Gastrocnemius medialis (tissue), 4 donors: ENCODE measurements at regions not wholly inside any gene's neighbourhood (a gene's known extent, or its start where the extent isn't known, plus 50 kb on each side); places are given as distances from the start of the nearest gene placed in this dataset.

Experiments used
- ATAC-seq, 2 donors: fragments of 150-250 bp; one replicate each; pipeline ENCODE4 v1.9.1; 2016
- DNase-seq, 2 donors: peaks; one replicate each; pipeline ENCODE4 v3.0.0-alpha.2; 2019
- H3K27ac ChIP-seq, 4 donors: fragments of 200-600 bp; sonication (generic); 1 replicate in 1 of 4; 2 replicates in 3 of 4; pipeline ENCODE4 v1.5.1; 2016 to 2018; ENCODE audit warnings: mild to moderate bottlenecking in 2 of 4, moderate library complexity in 1 of 4
- H3K27me3 ChIP-seq, 3 donors: fragments of 200-600 bp; sonication (generic) in 2 of 3; 1 replicate in 1 of 3; 2 replicates in 2 of 3; pipeline versions ENCODE4 v1.5.1 to v1.6.0; 2016 to 2019; ENCODE audit warnings: mild to moderate bottlenecking in 1 of 3, moderate library complexity in 1 of 3
- H3K36me3 ChIP-seq, 2 donors: fragments of 200-600 bp; sonication (generic) in 1 of 2; one replicate each; pipeline ENCODE4 v1.5.1; 2017 to 2018
- H3K4me1 ChIP-seq, 2 donors: fragments of 200-600 bp; sonication (generic) in 1 of 2; one replicate each; pipeline ENCODE4 v1.5.1; 2016 to 2017; ENCODE audit warnings: mild to moderate bottlenecking in 2 of 2
- H3K4me3 ChIP-seq, 4 donors: fragments of 200-600 bp; sonication (generic) in 3 of 4; 1 replicate in 1 of 4; 2 replicates in 3 of 4; pipeline ENCODE4 v1.5.1; 2016 to 2019; ENCODE audit warnings: mild to moderate bottlenecking in 2 of 4
- H3K9me3 ChIP-seq, 3 donors: fragments of 200-600 bp; sonication (generic) in 2 of 3; 1 replicate in 1 of 3; 2 replicates in 2 of 3; pipeline ENCODE4 v1.5.1; 2016 to 2019
- CTCF ChIP-seq, 5 experiments: fragments of 450-650 bp in 3 of 5; fragments of 200-600 bp in 2 of 5; sonication (generic) in 2 of 5; IDR thresholded peaks in 4 of 5; conservative IDR thresholded peaks in 1 of 5; 1 replicate in 4 of 5; 2 replicates in 1 of 5; pipeline ENCODE4 v1.5.1; 2016 to 2019; ENCODE audit warnings: antibody characterized with exemption in 5 of 5, mild to moderate bottlenecking in 3 of 5, moderate library complexity in 3 of 5
- POLR2A ChIP-seq, 2 donors: fragments of 450-650 bp; IDR thresholded peaks; one replicate each; pipeline ENCODE4 v1.6.1; 2017; ENCODE audit warnings: antibody characterized with exemption in 2 of 2, mild to moderate bottlenecking in 2 of 2, moderate library complexity in 2 of 2
- in situ Hi-C, 4 donors: fragments of 200-750 bp; cut with MboI; loops; one replicate each; pipeline versions ENCODE4 v1.15.0 to v1.8.0; 2017; ENCODE audit warnings: low sequenced_read_pairs in 4 of 4
- intact Hi-C: fragments of 100-400 bp; cut with DNase I; formaldehyde crosslinking; loops from one replicate; pipeline ENCODE4 v1.15.1; 2023; ENCODE audit warnings: low total_unique reads

- H3K4me3 ChIP-seq: no peak overlapping the region
- no peak for DNase-seq
- no peaks in the 10 kb centered on the region for H3K4me1 ChIP-seq
- TF ChIP-seq POLR2A (IDR thresholded peaks at IDR 0.05) (no peak), CTCF (IDR thresholded peaks at IDR 0.05 in 4 of 5, conservative IDR thresholded peaks at IDR 0.05 in 1 of 5) (no peak)
- H3K27me3 ChIP-seq: no peaks in the 10 kb centered on the region
- no peaks in the 10 kb centered on the region for H3K36me3 ChIP-seq
- intact Hi-C loops (no loop called here), in situ Hi-C loops (no loop called here)
- no peak for ATAC-seq
- no peak overlapping the region for H3K27ac ChIP-seq
- H3K9me3 ChIP-seq: no peaks in the 10 kb centered on the region
These were observed 108.6 kb upstream of the TAC1 start for GRCh38 chr7:97623333-97623732.

GRCh38 chr7:97630116-97630515, 101.8 kb upstream of the TAC1 start:
- intact Hi-C loops: no loop called here

GRCh38 chr7:97635622-97636021, 96.3 kb upstream of the TAC1 start:
- intact Hi-C loops (no loop called here), in situ Hi-C loops (no loop called here)
- Histone ChIP-seq H3K4me3 (no peak overlapping the region), H3K27ac (no peak overlapping the region), H3K27me3 (no peaks in the 10 kb centered on the region), H3K36me3 (no peaks in the 10 kb centered on the region), H3K4me1 (no peaks in the 10 kb centered on the region), H3K9me3 (no peaks in the 10 kb centered on the region)
- ATAC-seq (no peak), DNase-seq (no peak)
- TF ChIP-seq POLR2A (IDR thresholded peaks at IDR 0.05) (no peak), CTCF (IDR thresholded peaks at IDR 0.05 in 4 of 5, conservative IDR thresholded peaks at IDR 0.05 in 1 of 5) (no peak)

More at GRCh38 chr7:97630116-97630515, 101.8 kb upstream of the TAC1 start:
- Histone ChIP-seq H3K9me3 (no peaks in the 10 kb centered on the region), H3K27me3 (no peaks in the 10 kb centered on the region), H3K4me1 (no peaks in the 10 kb centered on the region), H3K27ac (no peak overlapping the region), H3K36me3 (no peaks in the 10 kb centered on the region), H3K4me3 (no peak overlapping the region)
- in situ Hi-C loops: no loop called here
- no peak for TF ChIP-seq CTCF (IDR thresholded peaks at IDR 0.05 in 4 of 5, conservative IDR thresholded peaks at IDR 0.05 in 1 of 5)
- TF ChIP-seq POLR2A (IDR thresholded peaks at IDR 0.05): no peak
- ATAC-seq: no peak
- DNase-seq: no peak

GRCh38 chr7:97639036-97639435, 92.8 kb upstream of the TAC1 start:
- intact Hi-C loops: no loop called here
- in situ Hi-C loops: no loop called here
- H3K4me3 ChIP-seq: no peak overlapping the region
- no peaks in the 10 kb centered on the region for H3K9me3 ChIP-seq
- no peak for DNase-seq
- H3K4me1 ChIP-seq: no peaks in the 10 kb centered on the region
- H3K36me3 ChIP-seq: no peaks in the 10 kb centered on the region
- no peak for TF ChIP-seq CTCF (IDR thresholded peaks at IDR 0.05 in 4 of 5, conservative IDR thresholded peaks at IDR 0.05 in 1 of 5)
- TF ChIP-seq POLR2A (IDR thresholded peaks at IDR 0.05): no peak
- no peak overlapping the region for H3K27ac ChIP-seq
- H3K27me3 ChIP-seq: no peaks in the 10 kb centered on the region
- ATAC-seq: no peak

GRCh38 chr7:97659363-97660045, 72.4 kb upstream of the TAC1 start:
- DNase-seq (no peak), ATAC-seq (no peak)
- Histone ChIP-seq H3K4me1 (no peaks in the 10 kb centered on the region), H3K27ac (no peak overlapping the region), H3K36me3 (no peaks in the 10 kb centered on the region), H3K27me3 (no peaks in the 10 kb centered on the region), H3K4me3 (no peak overlapping the region), H3K9me3 (no peaks in the 10 kb centered on the region)
- intact Hi-C loops: no loop called here
- in situ Hi-C loops: no loop called here
- TF ChIP-seq POLR2A (IDR thresholded peaks at IDR 0.05) (no peak), CTCF (IDR thresholded peaks at IDR 0.05 in 4 of 5, conservative IDR thresholded peaks at IDR 0.05 in 1 of 5) (no peak)
